HG03280 (cell line): ENCODE measurements at regions not wholly inside any gene's neighbourhood (a gene's known extent, or its start where the extent isn't known, plus 50 kb on each side); places are given as distances from the start of the nearest gene placed in this dataset.
A peak's percentile ranks its signal among the peaks of the same experiment; 100 is the strongest.
"Not testable (repeated sequence)": the region's sequence is repeated elsewhere in the genome, so short reads cannot be mapped to it uniquely, and the experiment has no call there.

Source experiments
- ATAC-seq: cut with Tn5 transposase; IDR thresholded peaks from one replicate; pipeline ENCODE4 v1.9.1; 2021; ENCODE audit warnings: mild to moderate bottlenecking, moderate library complexity; ENCODE audit not compliant: unreplicated experiment

GRCh38 chr14:70269582-70269981 is 80.8 kb upstream of the SLC8A3 start:
- ATAC-seq, result no peak

GRCh38 chr14:70268760-70269159 is 80.0 kb upstream of the SLC8A3 start:
- no peak for ATAC-seq

- no peak for ATAC-seq
Measured at GRCh38 chr14:70266157-70266556, 77.4 kb upstream of the SLC8A3 start.

GRCh38 chr14:70265422-70265821 is 76.7 kb upstream of the SLC8A3 start:
- no peak for ATAC-seq

- ATAC-seq, result no peak
Measured at GRCh38 chr14:70259420-70259819, 70.7 kb upstream of the SLC8A3 start.

- ATAC-seq, result no peak
Measured at GRCh38 chr14:70257526-70257925, 68.8 kb upstream of the SLC8A3 start.

GRCh38 chr14:70256601-70257000 is 67.8 kb upstream of the SLC8A3 start:
- ATAC-seq, result no peak

GRCh38 chr14:70255071-70256057 is 66.6 kb upstream of the SLC8A3 start:
- ATAC-seq, result not testable (repeated sequence)

GRCh38 chr14:70254476-70254961 is 65.8 kb upstream of the SLC8A3 start:
- no peak for ATAC-seq

- ATAC-seq, result not testable (repeated sequence)
Measured at GRCh38 chr14:70253547-70253946, 64.8 kb upstream of the SLC8A3 start.

- no peak for ATAC-seq
Measured at GRCh38 chr14:70245026-70245425, 56.3 kb upstream of the SLC8A3 start.

GRCh38 chr14:70239802-70240201 is 51.1 kb upstream of the SLC8A3 start:
- ATAC-seq, result peak; percentile 69

GRCh38 chr14:70238635-70239034 is 49.9 kb upstream of the SLC8A3 start:
- ATAC-seq, result not testable (repeated sequence)
